Activated CD4-positive, alpha-beta T cell treated with anti-CD3 and anti-CD28 coated beads for 4 hours (primary cell): ENCODE measurements at regions not wholly inside any gene's neighbourhood (a gene's known extent, or its start where the extent isn't known, plus 50 kb on each side); places are given as distances from the start of the nearest gene placed in this dataset.

Source experiments
- DNase-seq, 2 donors: peaks; one replicate each; pipeline ENCODE4 v3.0.0-alpha.2; 2020

DNA sequence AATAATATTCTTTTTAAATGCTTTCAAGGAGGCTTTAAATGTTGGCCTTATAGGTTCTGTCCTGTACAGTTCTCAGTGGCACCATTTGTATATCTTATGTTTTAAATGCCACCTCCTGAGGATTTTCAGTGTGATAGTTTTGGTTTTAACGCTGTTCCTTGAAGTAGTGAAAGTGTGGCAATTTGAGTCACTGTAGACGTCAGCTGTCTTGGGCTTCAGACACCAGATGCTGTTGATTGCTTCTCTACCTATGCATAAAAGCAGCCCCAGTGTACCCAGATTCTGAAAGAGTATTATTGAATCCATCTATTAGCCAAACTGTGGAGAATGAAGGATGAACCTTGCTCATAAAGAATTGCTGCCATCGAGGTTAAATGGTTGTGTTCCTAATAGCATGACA lies 316.8 kb upstream of the GBE1 start:
- no peak for DNase-seq

GRCh38 chr3:82067420-82067819 lies 306.0 kb upstream of the GBE1 start:
- no peak for DNase-seq

- no peak for DNase-seq
Observed at GRCh38 chr3:82058809-82059208, 297.4 kb upstream of the GBE1 start.

- no peak for DNase-seq
Observed at GRCh38 chr3:82055792-82056191, 294.3 kb upstream of the GBE1 start.

- no peak for DNase-seq
Observed at GRCh38 chr3:82054849-82055248, 293.4 kb upstream of the GBE1 start.

DNA sequence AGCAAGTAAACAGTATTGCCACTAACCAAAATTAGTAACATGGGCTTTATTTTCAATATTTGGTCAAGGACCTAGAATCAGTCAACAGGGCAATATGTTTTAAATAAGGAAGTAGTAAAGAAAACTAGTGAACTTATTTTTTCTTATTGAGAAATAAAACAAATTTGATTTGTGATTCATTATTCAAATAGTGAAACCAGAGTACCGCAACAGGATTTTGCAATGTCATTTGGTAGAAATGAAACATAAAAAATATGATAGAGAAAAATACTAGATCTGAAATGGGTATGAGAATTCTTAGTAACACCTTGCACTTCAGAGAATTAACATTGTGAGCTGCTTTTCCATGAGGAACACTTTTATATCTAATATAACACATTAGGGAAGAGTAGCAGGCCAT lies 291.8 kb upstream of the GBE1 start:
- DNase-seq, result no peak

- DNase-seq, result no peak
Observed at GRCh38 chr3:82050382-82050781, 288.9 kb upstream of the GBE1 start.

GRCh38 chr3:82048711-82049110 lies 287.3 kb upstream of the GBE1 start:
- no peak for DNase-seq

- DNase-seq, result no peak
Observed at GRCh38 chr3:82044930-82045705, 283.7 kb upstream of the GBE1 start.

DNA sequence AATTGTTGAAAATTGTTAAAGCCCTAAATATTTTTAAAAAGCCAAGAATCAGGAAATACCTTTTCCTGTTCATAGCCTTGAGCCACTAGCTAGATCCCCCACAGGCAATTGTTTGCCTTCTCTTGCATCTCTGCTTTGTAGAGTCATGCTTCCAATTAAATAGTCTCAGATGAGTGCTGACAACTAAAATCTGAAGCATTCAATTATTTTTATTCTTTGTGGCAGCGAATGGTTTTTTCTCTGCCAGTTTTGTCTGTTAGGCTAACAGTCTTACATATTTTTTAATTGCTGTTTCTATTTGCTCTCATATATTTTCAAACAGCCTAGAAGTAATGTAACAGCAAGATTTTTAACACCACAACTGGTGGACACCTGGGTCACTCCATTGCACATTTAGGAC lies 277.1 kb upstream of the GBE1 start:
- no peak for DNase-seq

DNA sequence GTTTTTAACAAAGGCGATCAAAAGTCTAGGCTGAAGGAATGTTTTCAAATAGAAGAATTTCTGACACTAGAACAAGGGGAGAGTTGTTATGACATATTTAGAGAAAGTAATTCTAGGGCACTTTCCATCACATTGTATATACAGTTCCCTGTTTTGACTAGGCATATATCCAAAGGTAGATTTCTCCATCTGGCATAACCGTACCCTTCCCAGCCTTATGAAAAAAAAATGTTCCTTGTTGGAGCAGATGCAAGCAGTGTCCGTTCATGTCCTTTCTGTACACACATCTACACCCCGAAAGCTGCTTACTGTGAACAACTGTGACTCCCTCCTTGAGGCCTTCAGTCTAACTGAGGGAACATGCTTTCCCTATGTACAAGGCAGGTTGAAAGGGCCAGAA lies 271.7 kb upstream of the GBE1 start:
- DNase-seq, result no peak

GRCh38 chr3:82031596-82031995 lies 270.2 kb upstream of the GBE1 start:
- no peak for DNase-seq

DNA sequence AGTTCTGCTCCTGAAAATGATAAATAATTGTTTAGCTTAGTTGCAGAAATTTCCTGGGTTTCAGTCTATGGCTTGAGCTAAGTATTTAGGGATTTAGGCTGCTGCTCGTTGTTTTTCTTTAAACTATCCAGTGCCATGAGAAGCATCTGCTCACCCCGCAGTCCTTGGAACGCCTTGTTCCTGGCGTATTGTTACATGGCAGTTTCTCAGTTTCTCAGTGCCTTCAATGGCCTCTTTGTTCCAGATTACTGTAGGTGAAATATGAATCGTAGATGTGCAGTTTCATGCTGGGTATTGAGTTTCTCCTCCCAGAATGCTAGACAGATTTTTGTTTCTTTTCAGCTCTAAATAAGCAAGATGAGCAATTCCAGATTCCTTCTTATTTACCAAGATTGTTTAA lies 269.5 kb upstream of the GBE1 start:
- DNase-seq, result no peak

DNA sequence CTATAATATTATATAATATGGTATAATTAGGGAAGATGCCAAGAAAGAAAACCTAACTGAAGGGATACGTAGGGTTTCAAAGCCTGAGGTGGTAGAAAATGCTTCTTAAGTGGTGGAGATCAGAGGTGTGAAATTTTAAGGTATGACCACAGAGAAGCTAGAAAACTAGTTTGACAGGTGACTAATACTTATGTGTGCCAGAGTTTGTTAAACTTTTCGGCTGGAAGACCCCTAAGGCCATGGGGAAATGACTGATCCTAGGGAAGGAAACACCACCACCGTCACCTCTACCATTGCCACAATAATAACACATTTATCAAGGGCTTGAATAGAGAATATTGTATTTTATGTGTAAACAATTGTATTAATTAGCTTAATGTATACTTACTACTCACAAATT lies 261.4 kb upstream of the GBE1 start:
- DNase-seq, result no peak

DNA sequence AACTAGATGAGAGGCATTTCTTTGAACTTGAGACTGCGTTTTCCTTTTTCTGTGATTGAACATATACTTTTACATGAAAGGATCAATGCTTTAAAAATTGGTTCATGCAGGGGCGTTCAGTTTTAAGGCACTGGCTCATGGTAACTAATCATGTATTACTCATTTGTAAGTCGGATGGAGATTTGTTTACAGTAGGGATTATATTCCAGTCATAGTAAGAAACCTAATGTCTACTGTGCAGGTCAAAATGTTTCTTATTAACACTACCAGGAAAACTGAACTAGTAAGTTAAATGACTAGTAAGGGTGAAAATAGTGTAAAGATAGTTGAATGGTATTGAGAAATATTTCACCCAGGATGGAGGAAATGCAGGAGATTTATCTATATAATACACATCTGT lies 258.8 kb upstream of the GBE1 start:
- DNase-seq, result no peak

DNA sequence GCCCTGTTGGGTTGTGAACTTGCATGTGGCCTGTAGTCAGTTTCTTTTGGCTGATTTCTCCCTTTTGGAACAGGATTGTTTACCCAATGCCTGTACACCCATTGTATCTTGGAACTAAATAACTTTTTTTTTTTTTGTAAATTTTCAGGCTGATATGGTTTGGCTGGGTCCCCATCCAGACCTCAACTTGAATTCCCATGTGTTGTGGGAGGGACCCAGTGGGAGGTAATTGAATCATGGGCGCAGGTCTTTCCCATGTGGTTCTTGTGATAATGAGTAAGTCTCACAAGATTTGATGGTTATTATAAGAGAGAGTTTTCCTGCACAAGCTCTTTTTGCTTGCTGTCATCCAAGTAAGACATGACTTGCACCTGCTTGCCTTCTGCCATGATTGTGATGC lies 253.8 kb upstream of the GBE1 start:
- DNase-seq, result no peak

GRCh38 chr3:82012775-82013174 lies 251.3 kb upstream of the GBE1 start:
- no peak for DNase-seq

- DNase-seq, result no peak
Observed at GRCh38 chr3:82011336-82011735, 249.9 kb upstream of the GBE1 start.

DNA sequence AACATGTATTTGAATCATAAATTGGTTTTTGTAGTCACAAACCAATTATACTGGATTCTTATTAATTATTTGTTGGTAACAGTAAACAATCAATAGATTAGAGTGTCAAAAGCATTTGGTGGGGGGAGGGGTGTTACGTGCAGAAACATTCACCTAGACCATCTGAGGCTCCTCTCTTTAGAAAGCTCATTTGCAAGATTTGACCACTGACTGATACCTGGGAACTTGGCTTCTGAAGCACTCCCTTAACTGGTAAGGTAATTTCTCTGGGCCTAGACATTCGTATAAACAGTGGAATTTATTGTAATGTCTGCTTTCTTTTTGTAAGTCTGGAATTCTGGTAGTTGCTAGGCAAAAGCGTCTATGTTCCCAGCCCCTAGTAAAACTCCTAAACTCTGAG lies 243.8 kb upstream of the GBE1 start:
- no peak for DNase-seq

DNA sequence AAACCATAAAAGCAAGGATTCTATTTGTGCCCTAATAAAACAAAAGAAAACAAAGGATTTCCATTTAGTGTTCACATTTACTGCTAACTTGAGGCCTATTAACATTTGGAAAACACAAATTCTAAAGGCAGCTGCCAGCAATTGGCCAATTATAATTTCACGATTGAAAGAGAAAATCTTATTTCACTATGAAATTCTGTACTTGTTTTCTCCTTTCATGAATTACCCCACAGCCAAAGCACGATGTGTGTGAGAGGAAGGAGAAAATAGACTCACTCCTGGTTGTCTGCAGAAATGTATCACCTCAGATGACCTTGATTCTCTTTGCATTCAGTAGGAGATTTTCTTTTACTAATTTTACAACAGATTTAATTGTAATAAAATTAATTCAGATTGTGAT lies 242.8 kb upstream of the GBE1 start:
- DNase-seq, result no peak

GRCh38 chr3:82002986-82003642 lies 241.7 kb upstream of the GBE1 start:
- no peak for DNase-seq

DNA sequence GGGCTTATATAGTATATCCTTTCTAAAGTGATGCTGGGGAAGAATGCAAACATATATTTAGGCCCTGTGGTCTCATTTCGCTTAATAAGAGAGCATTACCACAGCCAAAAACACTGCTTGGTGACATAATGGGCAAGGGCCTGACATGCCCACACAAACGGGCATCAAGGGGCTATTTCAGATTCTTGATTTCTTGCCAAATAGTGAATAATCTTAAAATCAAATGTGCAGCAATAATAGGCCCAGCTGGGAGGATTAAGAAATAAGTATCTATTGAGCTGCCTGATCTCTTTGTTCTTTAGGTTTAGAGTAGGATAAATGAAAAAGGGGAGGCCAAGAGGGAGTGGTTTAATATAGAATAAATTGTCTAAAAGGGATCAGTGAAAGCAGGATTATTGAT lies 241.0 kb upstream of the GBE1 start:
- DNase-seq, result no peak

GRCh38 chr3:82001276-82001923 lies 240.0 kb upstream of the GBE1 start:
- no peak for DNase-seq

- no peak for DNase-seq
Observed at GRCh38 chr3:82000773-82001172, 239.3 kb upstream of the GBE1 start.
